Prostate gland (tissue), 2 donors: ENCODE measurements at regions not wholly inside any gene's neighbourhood (a gene's known extent, or its start where the extent isn't known, plus 50 kb on each side); places are given as distances from the start of the nearest gene placed in this dataset.

ENCODE experiments used
- DNase-seq: peaks from one replicate; pipeline ENCODE4 v3.0.0-alpha.2; 2019; ENCODE audit warnings: low spot score
- H3K27ac ChIP-seq, 2 donors: fragments of 200-600 bp; sonication (generic); 2 replicates each; pipeline ENCODE4 v1.5.1; 2017 to 2019
- H3K27me3 ChIP-seq: fragments of 200-600 bp; sonication (generic); replicated peaks from 2 replicates; pipeline ENCODE4 v1.5.1; 2019; ENCODE audit not compliant: insufficient read depth
- H3K36me3 ChIP-seq, 2 donors: fragments of 200-600 bp; sonication (generic); 1 replicate in 1 of 2; 2 replicates in 1 of 2; pipeline versions ENCODE4 v1.5.1 to v1.8.1; 2017 to 2019
- H3K4me1 ChIP-seq: fragments of 200-600 bp; sonication (generic); replicated peaks from 2 replicates; pipeline ENCODE4 v1.5.1; 2019
- H3K4me3 ChIP-seq, 2 donors: fragments of 200-600 bp; sonication (generic); 2 replicates each; pipeline ENCODE4 v1.5.1; 2017 to 2019
- H3K9me3 ChIP-seq: fragments of 200-600 bp; sonication (generic); 2 replicates; pipeline ENCODE4 v1.5.1; 2017
- POLR2A ChIP-seq: fragments of 450-650 bp; IDR thresholded peaks from one replicate; pipeline ENCODE4 v1.6.1; 2016; ENCODE audit warnings: antibody characterized with exemption, mild to moderate bottlenecking
- POLR2AphosphoS5 ChIP-seq: sonication (generic); formaldehyde crosslinking; IDR thresholded peaks from one replicate; pipeline ENCODE4 v1.6.1; 2017; ENCODE audit warnings: antibody characterized with exemption
- whole genome bisulfite sequencing: methylation state at CpG from one replicate; pipeline ENCODE4 v1.1.5; 2018; 5-methylcytosine and 5-hydroxymethylcytosine counted together
- intact Hi-C: fragments of 100-400 bp; cut with DNase I; formaldehyde crosslinking; loops from one replicate; pipeline ENCODE4 v1.14.2; 2022
- TF ChIP-seq, protein P1 (sequence below), 4 experiments: fragments of 200-600 bp in 2 of 4; fragments of 450-650 bp in 2 of 4; sonication (generic) in 2 of 4; IDR thresholded peaks; 1 replicate in 3 of 4; 2 replicates in 1 of 4; pipeline ENCODE4 v1.5.1; 2016 to 2019; ENCODE audit warnings: antibody characterized with exemption in 4 of 4, mild to moderate bottlenecking in 2 of 4, moderate library complexity in 2 of 4

GRCh38 chr1:191929383-191929782 lies 228.9 kb upstream of the RGS18 start:
- Histone ChIP-seq H3K9me3 (no peaks in the 10 kb centered on the region), H3K4me3 (no peak overlapping the region), H3K36me3 (no peaks in the 10 kb centered on the region), H3K27ac (no peak overlapping the region), H3K27me3 (no peaks in the 10 kb centered on the region), H3K4me1 (no peaks in the 10 kb centered on the region)
- no peak for DNase-seq
- no peak for TF ChIP-seq POLR2A
- TF ChIP-seq POLR2AphosphoS5: no peak
- TF ChIP-seq, protein P1, sequence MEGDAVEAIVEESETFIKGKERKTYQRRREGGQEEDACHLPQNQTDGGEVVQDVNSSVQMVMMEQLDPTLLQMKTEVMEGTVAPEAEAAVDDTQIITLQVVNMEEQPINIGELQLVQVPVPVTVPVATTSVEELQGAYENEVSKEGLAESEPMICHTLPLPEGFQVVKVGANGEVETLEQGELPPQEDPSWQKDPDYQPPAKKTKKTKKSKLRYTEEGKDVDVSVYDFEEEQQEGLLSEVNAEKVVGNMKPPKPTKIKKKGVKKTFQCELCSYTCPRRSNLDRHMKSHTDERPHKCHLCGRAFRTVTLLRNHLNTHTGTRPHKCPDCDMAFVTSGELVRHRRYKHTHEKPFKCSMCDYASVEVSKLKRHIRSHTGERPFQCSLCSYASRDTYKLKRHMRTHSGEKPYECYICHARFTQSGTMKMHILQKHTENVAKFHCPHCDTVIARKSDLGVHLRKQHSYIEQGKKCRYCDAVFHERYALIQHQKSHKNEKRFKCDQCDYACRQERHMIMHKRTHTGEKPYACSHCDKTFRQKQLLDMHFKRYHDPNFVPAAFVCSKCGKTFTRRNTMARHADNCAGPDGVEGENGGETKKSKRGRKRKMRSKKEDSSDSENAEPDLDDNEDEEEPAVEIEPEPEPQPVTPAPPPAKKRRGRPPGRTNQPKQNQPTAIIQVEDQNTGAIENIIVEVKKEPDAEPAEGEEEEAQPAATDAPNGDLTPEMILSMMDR (IDR thresholded peaks at IDR 0.05): no peak
- WGBS: 100% methylated on average over 1 of the region's 1 CpG
- intact Hi-C loops: no loop called here

DNA sequence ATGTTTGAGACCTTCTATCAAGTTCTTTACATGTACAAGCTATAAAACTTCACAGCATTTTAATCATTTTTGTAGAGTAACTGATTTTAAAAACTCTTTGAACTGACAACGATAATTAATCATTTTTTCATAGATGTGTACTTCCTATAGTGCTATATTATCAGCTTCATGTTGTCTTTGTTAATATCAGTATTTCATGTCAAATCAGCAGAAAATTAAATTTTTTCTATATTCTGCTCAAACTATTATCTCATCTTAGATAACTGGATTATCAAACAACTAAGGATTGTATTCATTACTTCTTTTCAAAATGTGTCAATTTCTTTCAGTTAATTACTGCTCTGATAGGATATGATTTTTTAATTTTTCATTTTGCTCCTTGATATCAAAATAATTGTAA lies 214.6 kb upstream of the RGS18 start:
- 73% methylated on average over 1 of the region's 1 CpG for WGBS
- no peaks in the 10 kb centered on the region for H3K36me3 ChIP-seq
- no peak for DNase-seq
- H3K27ac ChIP-seq: no peak overlapping the region
- H3K9me3 ChIP-seq: no peaks in the 10 kb centered on the region
- TF ChIP-seq POLR2A: no peak
- TF ChIP-seq POLR2AphosphoS5: no peak
- TF ChIP-seq, protein P1 (IDR thresholded peaks at IDR 0.05): no peak
- no peaks in the 10 kb centered on the region for H3K4me1 ChIP-seq
- intact Hi-C loops: no loop called here
- H3K4me3 ChIP-seq: no peak overlapping the region
- no peaks in the 10 kb centered on the region for H3K27me3 ChIP-seq

GRCh38 chr1:191953526-191953925 lies 204.7 kb upstream of the RGS18 start:
- no peak overlapping the region for H3K27ac ChIP-seq
- no peaks in the 10 kb centered on the region for H3K36me3 ChIP-seq
- no peak for DNase-seq
- H3K4me1 ChIP-seq: no peaks in the 10 kb centered on the region
- H3K9me3 ChIP-seq: no peaks in the 10 kb centered on the region
- no peak for TF ChIP-seq POLR2A
- no peak for TF ChIP-seq POLR2AphosphoS5
- TF ChIP-seq, protein P1 (IDR thresholded peaks at IDR 0.05): no peak
- 88% methylated on average over 1 of the region's 1 CpG for WGBS
- no peaks in the 10 kb centered on the region for H3K27me3 ChIP-seq
- intact Hi-C loops: no loop called here
- no peak overlapping the region for H3K4me3 ChIP-seq

GRCh38 chr1:191959856-191960255 lies 198.4 kb upstream of the RGS18 start:
- TF ChIP-seq, protein P1 (IDR thresholded peaks at IDR 0.05): no peak
- TF ChIP-seq POLR2A (no peak), POLR2AphosphoS5 (no peak)
- Histone ChIP-seq H3K9me3 (no peaks in the 10 kb centered on the region), H3K4me1 (no peaks in the 10 kb centered on the region), H3K4me3 (no peak overlapping the region), H3K27me3 (no peaks in the 10 kb centered on the region), H3K36me3 (no peaks in the 10 kb centered on the region), H3K27ac (no peak overlapping the region)
- intact Hi-C loops: no loop called here
- WGBS: 62% methylated on average over 4 of the region's 4 CpGs
- no peak for DNase-seq

GRCh38 chr1:191963286-191963685 lies 195.0 kb upstream of the RGS18 start:
- Histone ChIP-seq H3K4me3 (no peak overlapping the region), H3K27me3 (no peaks in the 10 kb centered on the region), H3K9me3 (no peaks in the 10 kb centered on the region), H3K4me1 (no peaks in the 10 kb centered on the region), H3K27ac (no peak overlapping the region), H3K36me3 (no peaks in the 10 kb centered on the region)
- WGBS: 87% methylated on average over 2 of the region's 2 CpGs
- no peak for DNase-seq
- TF ChIP-seq POLR2A: no peak
- no peak for TF ChIP-seq POLR2AphosphoS5
- TF ChIP-seq, protein P1 (IDR thresholded peaks at IDR 0.05): no peak
- intact Hi-C loops: no loop called here
